Large intestine (tissue), 3 donors: ENCODE measurements at regions not wholly inside any gene's neighbourhood (a gene's known extent, or its start where the extent isn't known, plus 50 kb on each side); places are given as distances from the start of the nearest gene placed in this dataset.

Experiments used
- DNase-seq, 2 donors: peaks; one replicate each; pipeline versions ENCODE4 v3.0.0 to v3.0.0-alpha.2; 2013
- H3K27ac ChIP-seq: one replicate; pipeline ENCODE4 v1.5.1; 2013; ENCODE audit warnings: low read length
- H3K27me3 ChIP-seq: 2 replicates; pipeline ENCODE4 v1.6.1; 2013; ENCODE audit warnings: low read length; ENCODE audit not compliant: control insufficient read depth, insufficient read depth
- H3K36me3 ChIP-seq: 2 replicates; pipeline ENCODE4 v1.6.1; 2013; ENCODE audit warnings: low read length; ENCODE audit not compliant: control insufficient read depth, insufficient read depth
- H3K4me1 ChIP-seq: one replicate; pipeline ENCODE4 v1.6.1; 2013; ENCODE audit warnings: low read length; ENCODE audit not compliant: control insufficient read depth, insufficient read depth
- H3K4me3 ChIP-seq: one replicate; pipeline ENCODE4 v1.5.1; 2013; ENCODE audit warnings: low read length
- H3K9me3 ChIP-seq: one replicate; pipeline ENCODE4 v1.6.1; 2013; ENCODE audit warnings: mild to moderate bottlenecking, low read depth, low read length, moderate library complexity; ENCODE audit not compliant: control insufficient read depth
- WGBS: methylation state at CpG from one replicate; pipeline ENCODE4 v1.1.5; 2013; ENCODE audit warnings: low lambda C conversion rate; ENCODE audit not compliant: insufficient coverage; 5-methylcytosine and 5-hydroxymethylcytosine counted together

DNA sequence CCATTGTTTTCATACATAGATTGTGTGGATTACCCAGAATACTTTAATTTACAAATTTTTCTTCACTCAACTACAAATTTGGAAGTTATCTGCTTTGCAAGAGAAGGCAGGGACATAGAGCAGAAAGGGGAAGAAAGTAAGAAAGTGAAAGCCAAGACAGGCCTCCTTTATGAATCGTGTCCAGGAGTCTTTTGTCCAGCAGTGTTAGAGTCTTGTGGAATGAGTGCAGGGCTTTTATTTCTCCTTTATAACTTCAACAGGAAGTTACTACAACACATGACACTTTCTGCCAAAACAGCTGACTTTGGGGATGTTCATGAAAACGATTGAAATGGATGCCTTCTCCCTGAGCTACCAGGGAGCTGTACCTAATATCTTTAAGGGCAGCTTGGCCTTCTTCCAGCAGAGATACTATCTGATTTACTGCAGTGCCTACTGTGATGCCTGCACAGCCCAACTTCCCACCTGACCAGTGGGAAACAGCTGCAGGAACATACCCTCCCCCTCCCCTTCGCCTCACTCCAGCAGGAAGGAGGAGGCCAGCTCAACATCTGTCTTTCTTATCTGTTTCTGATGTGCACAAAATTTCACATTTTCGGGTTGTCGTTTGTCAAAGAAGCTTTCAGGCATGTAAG is 557.7 kb upstream of the SLIT2 start:
- no peaks in the 10 kb centered on the region for H3K36me3 ChIP-seq
- no peak overlapping the region for H3K4me3 ChIP-seq
- H3K4me1 ChIP-seq, result no peaks in the 10 kb centered on the region
- no peaks in the 10 kb centered on the region for H3K9me3 ChIP-seq
- 80% methylated on average over 2 of the region's 5 CpGs for WGBS
- H3K27me3 ChIP-seq, result no peaks in the 10 kb centered on the region
- DNase-seq, result no peak
- H3K27ac ChIP-seq, result no peak overlapping the region

DNA sequence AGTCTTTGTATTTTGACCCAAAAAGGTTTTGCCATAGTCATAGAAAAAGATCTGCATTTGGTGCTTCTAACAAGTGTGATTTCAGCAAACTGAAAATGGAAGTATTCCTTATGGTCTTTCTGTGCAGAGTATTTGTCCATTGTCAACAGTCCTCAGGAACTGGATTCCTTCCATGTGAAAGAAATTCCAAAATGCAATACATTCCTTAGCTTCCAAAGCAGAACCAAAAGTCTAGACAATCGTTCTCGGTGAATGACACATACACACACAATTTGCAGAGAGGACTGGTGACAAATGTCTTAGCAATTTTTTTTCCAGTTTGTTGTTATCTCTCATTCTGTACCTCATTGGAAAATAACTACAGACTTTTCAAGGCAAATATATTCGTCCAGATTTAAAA is 562.2 kb upstream of the SLIT2 start:
- Histone ChIP-seq H3K4me3 (no peak overlapping the region), H3K36me3 (no peaks in the 10 kb centered on the region), H3K27ac (no peak overlapping the region), H3K27me3 (no peaks in the 10 kb centered on the region), H3K9me3 (no peaks in the 10 kb centered on the region), H3K4me1 (no peaks in the 10 kb centered on the region)
- peak in 1 of 2 donors; percentile 10 for DNase-seq
- WGBS, result 61% methylated on average over 3 of the region's 3 CpGs

DNA sequence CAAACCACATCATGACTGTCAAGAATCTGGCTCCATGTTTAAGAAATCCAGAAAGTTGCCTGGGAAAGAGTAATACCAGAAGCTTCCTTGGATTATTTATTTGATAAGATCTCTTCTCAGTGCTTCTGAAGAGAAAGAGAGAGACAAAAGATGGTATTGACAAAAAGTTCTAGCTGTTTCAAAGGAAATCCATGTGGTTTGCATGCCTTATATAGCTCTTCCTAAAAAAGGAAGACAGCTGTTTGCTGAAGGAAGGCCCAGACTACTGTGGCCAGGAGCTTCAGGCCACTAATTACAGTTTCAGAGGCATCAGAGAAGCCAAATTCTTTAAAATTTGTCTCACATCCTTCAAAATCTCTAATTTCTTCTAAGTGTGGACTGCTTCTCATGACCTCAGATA is 565.2 kb upstream of the SLIT2 start:
- Histone ChIP-seq H3K4me3 (no peak overlapping the region), H3K4me1 (no peaks in the 10 kb centered on the region), H3K36me3 (no peaks in the 10 kb centered on the region), H3K27me3 (no peaks in the 10 kb centered on the region), H3K9me3 (no peaks in the 10 kb centered on the region), H3K27ac (no peak overlapping the region)
- no peak for DNase-seq

DNA sequence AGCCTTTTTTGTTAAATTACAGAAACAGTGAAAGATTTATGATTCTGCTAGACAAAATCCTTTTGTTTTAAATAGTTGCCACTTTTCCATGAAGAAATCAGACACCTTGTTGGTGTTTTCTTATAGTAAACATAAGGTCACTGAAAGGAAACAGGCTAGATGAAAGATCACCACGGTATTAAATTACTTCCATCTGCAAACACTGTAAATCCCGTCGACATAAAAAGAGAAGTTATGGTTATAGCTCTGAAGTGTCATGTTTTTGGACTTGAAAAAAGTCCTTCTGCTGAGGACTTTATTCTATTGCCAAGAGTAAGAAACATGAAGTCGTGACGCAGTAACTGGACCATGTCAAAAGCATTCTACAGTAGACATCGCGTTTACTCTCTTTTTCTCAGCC is 567.6 kb upstream of the SLIT2 start:
- no peaks in the 10 kb centered on the region for H3K4me1 ChIP-seq
- no peaks in the 10 kb centered on the region for H3K27me3 ChIP-seq
- WGBS, result 69% methylated on average over 7 of the region's 7 CpGs
- H3K36me3 ChIP-seq, result no peaks in the 10 kb centered on the region
- no peak overlapping the region for H3K27ac ChIP-seq
- no peak overlapping the region for H3K4me3 ChIP-seq
- peak in 1 of 2 donors; percentile 2 for DNase-seq
- no peaks in the 10 kb centered on the region for H3K9me3 ChIP-seq

DNA sequence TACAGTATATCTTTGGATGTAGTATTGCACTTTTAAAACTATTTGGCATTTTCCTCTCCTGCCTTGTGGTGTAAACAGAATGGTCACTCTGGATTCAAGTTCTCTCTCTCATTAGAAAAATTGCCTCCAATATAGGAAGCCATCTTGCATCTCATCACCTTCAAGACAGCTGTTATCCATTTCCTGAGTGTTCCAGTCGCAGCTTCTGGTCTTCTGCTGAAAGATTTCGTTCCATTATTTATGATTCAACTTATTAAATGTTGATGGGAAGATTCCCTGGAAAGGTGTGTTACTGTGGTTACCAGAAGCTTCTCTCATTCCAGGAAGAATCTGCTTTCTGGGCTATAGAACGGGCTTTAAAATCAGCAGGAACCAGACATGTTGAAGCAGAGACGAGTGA is 568.3 kb upstream of the SLIT2 start:
- WGBS, result no CpG with 5 or more reads among the region's 4 CpGs
- Histone ChIP-seq H3K27me3 (no peaks in the 10 kb centered on the region), H3K4me1 (no peaks in the 10 kb centered on the region), H3K27ac (no peak overlapping the region), H3K36me3 (no peaks in the 10 kb centered on the region), H3K9me3 (no peaks in the 10 kb centered on the region), H3K4me3 (no peak overlapping the region)
- DNase-seq, result no peak

DNA sequence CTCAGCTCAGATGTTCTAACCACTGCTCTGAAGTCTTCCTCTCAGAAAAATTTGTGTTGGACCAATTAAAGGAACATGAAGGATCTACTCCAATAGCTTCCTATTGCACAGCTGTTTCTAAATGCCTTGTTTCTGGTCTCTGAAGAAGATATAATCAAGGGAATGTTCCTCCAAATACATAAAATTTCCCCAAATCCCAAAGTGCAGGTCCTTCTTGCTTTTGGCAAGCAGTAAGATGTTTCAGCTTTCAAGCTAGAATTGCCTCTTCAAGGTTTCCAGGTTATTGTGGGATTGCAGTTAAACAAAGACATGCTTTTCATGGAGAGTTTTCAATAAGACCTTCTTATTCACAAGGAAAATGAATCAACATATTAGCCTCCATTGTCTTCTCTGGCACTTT is 574.5 kb upstream of the SLIT2 start:
- Histone ChIP-seq H3K36me3 (no peaks in the 10 kb centered on the region), H3K27me3 (no peaks in the 10 kb centered on the region), H3K27ac (no peak overlapping the region), H3K9me3 (no peaks in the 10 kb centered on the region), H3K4me1 (no peaks in the 10 kb centered on the region), H3K4me3 (no peak overlapping the region)
- DNase-seq, result no peak

DNA sequence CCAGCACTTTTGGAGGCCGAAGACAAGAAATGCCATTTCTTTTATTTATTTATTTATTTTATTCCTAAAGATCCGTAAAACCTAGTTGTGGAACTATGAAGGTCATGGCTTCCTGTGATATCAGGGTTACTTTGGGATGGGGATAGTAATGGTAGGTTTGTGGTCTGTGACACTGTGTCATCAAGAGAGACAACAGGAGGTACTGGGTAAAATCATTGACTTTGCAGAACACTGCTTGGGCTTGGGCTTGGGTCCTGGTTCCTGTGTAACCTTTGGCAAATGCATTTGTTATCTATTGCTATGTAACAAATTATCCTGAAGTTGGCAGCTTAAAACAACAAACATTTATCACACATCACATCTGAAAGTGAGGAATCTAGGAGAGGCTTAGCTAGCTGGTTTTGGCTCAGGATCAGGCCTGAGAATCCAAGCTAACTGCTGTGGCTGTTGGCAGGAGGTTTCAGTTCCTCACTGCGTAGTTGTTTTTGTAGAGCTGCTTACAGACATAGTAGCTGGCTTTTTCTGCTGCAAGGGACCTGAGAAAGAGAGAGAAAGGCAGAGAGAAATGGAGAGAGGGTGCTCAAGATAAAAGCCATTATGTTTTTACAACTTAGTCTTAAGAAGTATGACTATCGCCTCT is 576.4 kb upstream of the SLIT2 start:
- no peak for DNase-seq
- no peaks in the 10 kb centered on the region for H3K36me3 ChIP-seq
- H3K9me3 ChIP-seq, result no peaks in the 10 kb centered on the region
- H3K27me3 ChIP-seq, result no peaks in the 10 kb centered on the region
- no peak overlapping the region for H3K4me3 ChIP-seq
- no peaks in the 10 kb centered on the region for H3K4me1 ChIP-seq
- H3K27ac ChIP-seq, result no peak overlapping the region
- 83% methylated on average over 1 of the region's 4 CpGs for WGBS

DNA sequence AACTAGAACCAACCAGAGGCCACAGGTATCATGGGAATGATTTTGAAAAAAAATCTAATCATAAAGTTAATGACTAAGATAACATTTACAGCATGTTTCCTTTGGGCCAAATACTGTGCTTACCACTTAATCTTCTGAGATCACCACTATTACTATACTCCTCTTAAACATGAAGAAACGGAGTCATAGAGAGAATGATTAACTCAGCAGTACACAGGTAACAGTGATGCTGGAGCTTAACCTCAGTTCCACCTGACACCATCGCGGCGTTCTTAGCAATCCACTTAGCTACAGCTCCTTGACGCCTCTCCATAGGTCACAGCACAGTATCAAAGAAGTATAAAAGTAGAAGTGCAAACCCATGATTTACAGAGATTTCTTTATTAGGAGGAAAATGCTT is 592.6 kb upstream of the SLIT2 start:
- H3K27ac ChIP-seq, result no peak overlapping the region
- H3K27me3 ChIP-seq, result no peaks in the 10 kb centered on the region
- no CpG with 5 or more reads among the region's 5 CpGs for WGBS
- no peak for DNase-seq
- H3K36me3 ChIP-seq, result no peaks in the 10 kb centered on the region
- no peaks in the 10 kb centered on the region for H3K4me1 ChIP-seq
- no peak overlapping the region for H3K4me3 ChIP-seq
- H3K9me3 ChIP-seq, result no peaks in the 10 kb centered on the region

DNA sequence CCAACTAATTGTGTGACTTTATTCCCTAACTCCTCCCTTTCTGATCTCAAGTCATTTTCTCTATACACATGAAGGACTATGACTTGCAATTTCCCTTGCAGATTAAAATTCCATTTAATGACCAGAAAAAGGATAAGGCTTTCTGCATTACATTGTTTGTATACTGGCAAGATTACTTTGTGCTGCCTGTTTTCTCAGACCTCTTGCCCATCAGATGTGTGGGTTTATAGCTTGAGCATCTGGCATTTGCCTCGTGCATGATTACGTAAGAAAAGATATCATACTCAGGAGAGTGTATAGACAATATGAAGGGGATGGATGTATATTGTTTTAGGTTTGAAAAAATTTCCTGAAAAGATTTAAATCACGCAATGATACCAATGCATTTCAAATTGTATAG is 593.8 kb upstream of the SLIT2 start:
- no peaks in the 10 kb centered on the region for H3K9me3 ChIP-seq
- no peaks in the 10 kb centered on the region for H3K4me1 ChIP-seq
- no peak overlapping the region for H3K27ac ChIP-seq
- H3K4me3 ChIP-seq, result no peak overlapping the region
- DNase-seq, result no peak
- H3K36me3 ChIP-seq, result no peaks in the 10 kb centered on the region
- H3K27me3 ChIP-seq, result no peaks in the 10 kb centered on the region
- WGBS, result 100% methylated on average over 1 of the region's 3 CpGs

DNA sequence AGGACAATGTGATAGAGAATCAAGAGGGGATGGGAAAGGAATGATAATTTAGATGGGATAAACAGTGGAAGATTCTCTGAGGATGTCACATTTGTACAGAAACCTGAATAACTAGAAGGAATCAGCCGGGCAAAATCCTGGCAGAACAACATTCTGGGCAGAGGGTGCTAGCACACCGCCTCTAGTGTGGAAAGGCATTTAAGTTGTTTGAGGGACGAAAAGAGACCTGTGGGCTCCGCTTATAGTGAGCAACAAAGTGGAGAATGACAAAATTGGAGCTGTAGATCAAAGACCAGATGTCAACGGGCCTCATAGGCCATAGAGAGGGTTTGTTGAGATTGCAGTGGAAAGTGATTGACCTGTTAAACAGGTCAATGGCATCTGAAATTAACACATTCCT is 596.0 kb upstream of the SLIT2 start:
- no peaks in the 10 kb centered on the region for H3K9me3 ChIP-seq
- no peaks in the 10 kb centered on the region for H3K36me3 ChIP-seq
- DNase-seq, result no peak
- no peak overlapping the region for H3K4me3 ChIP-seq
- WGBS, result no CpG with 5 or more reads among the region's 5 CpGs
- no peaks in the 10 kb centered on the region for H3K4me1 ChIP-seq
- H3K27me3 ChIP-seq, result no peaks in the 10 kb centered on the region
- no peak overlapping the region for H3K27ac ChIP-seq
